GM21717 (cell line): ENCODE measurements at regions not wholly inside any gene's neighbourhood (a gene's known extent, or its start where the extent isn't known, plus 50 kb on each side); places are given as distances from the start of the nearest gene placed in this dataset.

Experiments used
- ATAC-seq: cut with Tn5 transposase; IDR thresholded peaks from one replicate; pipeline ENCODE4 v1.9.1; 2021; ENCODE audit warnings: mild to moderate bottlenecking, moderate library complexity; ENCODE audit not compliant: unreplicated experiment

- ATAC-seq: no peak
These were observed 861.5 kb upstream of the ZWINT start for GRCh38 chr10:57222603-57223002.

DNA sequence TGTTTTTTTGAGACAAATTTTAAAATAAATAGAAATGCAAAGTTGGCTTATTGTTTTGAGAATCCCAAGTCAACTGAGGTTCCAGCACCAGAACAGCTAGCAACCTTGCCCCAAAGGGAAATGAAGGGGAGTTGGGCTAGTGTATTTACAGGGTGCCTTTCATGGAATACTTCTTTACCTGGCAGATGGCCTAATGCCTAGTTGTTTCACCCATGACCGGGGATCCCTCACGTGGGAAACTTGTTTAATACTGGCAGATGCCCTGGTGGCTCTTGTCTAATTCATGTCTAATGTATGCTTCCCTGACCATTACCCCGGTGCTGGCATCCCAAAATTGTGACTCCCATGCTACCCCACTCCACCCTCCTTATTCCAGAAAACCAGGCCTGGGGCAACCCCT, 861.1 kb upstream of the ZWINT start:
- ATAC-seq: no peak

- ATAC-seq: no peak
These were observed 860.6 kb upstream of the ZWINT start for GRCh38 chr10:57221674-57222073.

- no peak for ATAC-seq
These were observed 857.3 kb upstream of the ZWINT start for GRCh38 chr10:57218382-57218781.

DNA sequence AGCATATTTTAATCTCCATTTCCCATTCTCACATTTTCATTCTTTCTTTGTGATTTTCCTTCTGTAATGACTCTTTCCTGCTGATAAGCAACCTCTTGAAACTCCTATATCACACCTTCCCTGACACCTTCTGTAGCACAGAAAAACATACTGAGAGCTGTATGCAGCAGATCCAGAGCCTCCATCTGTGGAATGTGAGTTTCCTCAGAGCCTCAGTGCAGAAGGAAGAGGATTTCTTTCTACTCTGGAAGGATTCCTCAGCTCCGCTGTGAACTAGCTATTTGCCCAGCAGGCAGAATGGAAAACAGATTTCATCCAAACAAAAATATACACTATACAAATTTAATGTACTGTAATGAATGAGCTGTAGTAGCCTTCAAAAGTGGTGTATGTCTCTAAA, 841.3 kb upstream of the ZWINT start:
- no peak for ATAC-seq

DNA sequence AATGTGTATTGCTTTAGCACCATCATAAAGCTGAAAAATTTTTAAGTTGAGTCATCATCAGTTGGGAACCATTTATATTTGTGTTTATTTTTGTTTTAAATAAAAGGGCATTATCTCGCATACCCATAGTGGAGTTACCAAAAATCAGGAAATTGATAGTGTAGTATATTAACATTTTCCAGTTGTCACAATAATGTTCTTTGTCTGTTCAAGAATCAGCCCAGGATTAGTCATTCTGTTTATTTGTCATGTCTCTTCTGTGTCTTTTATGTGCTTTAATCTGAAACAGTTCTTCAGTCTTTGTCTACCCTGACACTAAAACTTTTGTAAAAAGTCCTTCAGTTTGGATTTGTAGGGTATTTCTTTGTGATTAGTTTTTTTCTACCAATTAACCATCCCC, 827.8 kb upstream of the ZWINT start:
- ATAC-seq: no peak

- no peak for ATAC-seq
These were observed 825.1 kb upstream of the ZWINT start for GRCh38 chr10:57186201-57186600.

DNA sequence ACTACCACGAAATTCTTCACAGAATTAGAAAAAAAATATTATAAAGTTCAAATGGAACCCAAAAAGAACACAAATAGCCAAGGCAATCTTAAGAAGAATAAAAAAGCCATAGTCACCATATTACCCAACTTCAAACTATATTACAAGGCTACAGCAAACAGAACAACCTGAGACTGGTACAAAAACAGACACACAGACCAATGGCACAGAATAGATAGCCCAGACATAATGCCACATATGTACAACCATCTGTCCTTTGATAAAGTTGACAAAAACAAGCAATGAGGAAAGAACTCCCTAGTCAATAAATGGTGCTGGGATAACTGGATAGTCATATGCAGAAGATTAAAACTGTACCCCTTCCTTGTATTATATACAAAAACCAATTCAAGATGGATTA, 808.5 kb upstream of the ZWINT start:
- no peak for ATAC-seq

- no peak for ATAC-seq
These were observed 807.7 kb upstream of the ZWINT start for GRCh38 chr10:57168611-57169240.

- ATAC-seq: no peak
These were observed 804.6 kb upstream of the ZWINT start for GRCh38 chr10:57165671-57166070.

DNA sequence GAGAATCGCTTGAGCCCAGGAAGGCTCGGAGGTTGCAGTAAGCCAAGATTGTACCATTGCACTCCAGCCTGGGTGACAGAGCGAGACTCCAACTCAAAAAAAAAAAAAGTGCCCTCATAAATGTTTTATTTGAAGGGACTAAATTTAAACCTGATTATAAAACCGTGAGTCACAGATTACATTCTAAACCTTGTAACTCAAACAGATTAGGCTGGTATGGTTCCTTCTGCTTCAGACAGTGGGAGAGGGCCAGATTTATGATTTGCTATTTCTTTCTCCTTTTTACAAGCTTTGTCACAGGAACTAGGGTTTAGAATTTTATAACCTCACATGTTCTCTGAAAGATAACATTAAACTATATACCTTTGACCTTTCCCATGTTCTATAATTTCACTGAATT, 801.2 kb upstream of the ZWINT start:
- no peak for ATAC-seq

- no peak for ATAC-seq
These were observed 800.1 kb upstream of the ZWINT start for GRCh38 chr10:57161157-57161556.

DNA sequence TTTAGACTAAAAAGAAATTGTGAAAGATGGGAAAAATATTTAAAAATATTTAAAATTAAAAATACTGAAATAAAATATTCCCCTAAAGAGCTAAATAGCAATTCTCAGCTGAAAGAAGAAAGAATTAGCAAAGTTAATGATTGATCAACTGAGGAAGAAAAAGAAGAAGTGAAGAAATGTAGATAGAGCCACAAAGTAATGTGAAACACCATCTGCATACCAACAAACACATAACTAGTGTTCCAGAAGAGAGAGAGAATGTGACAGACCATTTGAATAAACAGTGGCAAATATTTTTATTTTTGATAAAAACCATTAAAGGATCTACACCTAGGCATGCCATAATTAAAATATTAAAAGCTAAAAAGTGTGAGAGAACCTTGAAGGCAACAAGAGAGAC, 784.5 kb upstream of the ZWINT start:
- ATAC-seq: peak; percentile 78

GRCh38 chr10:57142925-57143576, 782.0 kb upstream of the ZWINT start:
- ATAC-seq: peak; percentile 56

DNA sequence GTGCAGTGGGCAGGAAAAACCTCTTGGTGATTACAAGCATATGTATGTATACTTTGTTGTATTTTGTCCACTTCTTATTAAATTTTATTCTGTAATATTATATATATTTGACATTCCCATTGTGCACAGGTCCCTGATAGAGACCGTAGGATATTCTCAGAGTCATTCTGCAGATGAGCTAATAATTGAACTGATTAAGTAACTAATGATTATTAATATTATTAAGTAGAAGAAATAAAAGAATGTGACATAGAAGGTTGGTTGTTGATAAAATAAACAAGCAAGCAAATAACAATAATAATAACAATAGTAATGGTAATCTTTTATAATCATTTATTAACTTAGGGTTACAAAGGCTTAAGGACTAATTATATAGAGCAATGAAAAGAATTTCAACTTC, 780.6 kb upstream of the ZWINT start:
- ATAC-seq: no peak

DNA sequence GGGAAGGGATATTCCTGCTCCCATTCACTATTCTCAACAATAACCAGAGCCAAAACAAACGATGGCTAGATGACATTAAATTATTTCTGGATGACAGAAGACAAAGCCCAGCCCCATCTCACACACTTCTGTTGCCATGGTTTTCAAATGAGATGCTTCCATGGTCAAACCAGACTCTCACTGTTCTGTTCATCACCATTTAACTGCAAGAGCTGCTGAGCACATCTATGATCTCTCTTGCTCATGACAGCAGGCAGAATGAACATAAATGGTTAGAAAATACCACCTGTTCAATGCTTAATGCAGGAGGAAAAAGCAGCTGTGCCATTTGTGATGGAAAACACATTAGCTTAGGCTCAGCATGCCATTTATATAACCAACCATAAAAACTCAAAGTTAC, 758.6 kb upstream of the ZWINT start:
- no peak for ATAC-seq

DNA sequence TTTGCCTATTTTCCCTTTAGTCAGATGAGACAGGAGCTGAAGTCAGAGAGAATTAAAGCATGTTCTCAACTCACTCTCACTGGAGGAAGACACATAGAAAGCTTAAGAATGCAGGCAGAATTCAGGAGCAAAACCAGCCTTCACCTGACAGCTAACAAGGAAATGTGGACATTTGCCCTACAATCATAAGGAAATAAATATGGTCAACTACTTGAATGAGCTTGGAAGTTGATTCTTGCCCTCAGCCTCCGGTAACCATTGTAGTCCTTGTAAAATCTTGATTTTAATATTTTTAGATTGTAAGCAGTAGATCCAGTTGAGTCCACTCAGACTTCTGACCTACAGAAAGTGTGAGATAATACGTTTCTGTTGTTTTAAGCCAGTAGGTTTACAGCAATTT, 752.5 kb upstream of the ZWINT start:
- ATAC-seq: no peak

DNA sequence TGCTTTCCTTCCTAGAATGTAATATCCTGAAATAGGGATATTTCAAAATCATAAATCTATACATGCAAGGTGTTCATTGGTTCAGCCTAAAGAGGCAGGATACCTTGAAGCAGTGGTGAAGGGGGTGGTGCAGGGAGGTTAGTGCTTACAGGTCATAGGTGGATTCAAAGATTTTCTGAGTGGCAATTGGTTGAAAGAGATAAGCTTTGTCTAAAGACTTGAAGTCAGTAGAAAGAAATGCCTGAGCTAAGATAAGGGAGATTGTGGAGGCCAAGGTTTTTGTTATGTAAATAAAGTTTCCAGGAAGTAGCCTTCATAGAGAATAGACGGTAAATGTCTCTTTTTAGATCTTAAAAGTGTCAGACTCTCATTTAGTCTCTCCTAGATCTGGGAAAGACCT, 741.2 kb upstream of the ZWINT start:
- ATAC-seq: no peak

- ATAC-seq: peak; percentile 76
These were observed 737.1 kb upstream of the ZWINT start for GRCh38 chr10:57098146-57098545.

- ATAC-seq: no peak
These were observed 735.0 kb upstream of the ZWINT start for GRCh38 chr10:57096044-57096443.

GRCh38 chr10:57094965-57095364, 733.9 kb upstream of the ZWINT start:
- no peak for ATAC-seq

- ATAC-seq: no peak
These were observed 733.0 kb upstream of the ZWINT start for GRCh38 chr10:57094083-57094482.

DNA sequence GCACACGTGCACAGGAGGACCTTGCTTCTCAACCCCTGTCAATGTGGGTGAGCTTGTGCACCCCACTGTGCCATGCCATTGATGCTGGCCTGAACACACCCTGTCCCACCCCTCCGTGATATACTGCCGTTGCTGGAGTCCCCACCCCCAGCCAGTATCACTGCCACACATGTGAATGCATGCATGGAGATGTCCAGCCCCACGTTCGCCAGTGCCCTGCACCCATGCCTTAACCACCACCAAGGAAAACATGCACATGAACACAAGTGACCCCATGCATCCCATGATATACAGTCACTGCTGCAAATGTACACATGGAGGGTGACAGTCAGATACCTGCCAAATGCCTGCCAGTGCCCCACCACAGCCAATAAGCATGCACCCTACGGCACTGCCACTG, 692.5 kb upstream of the ZWINT start:
- ATAC-seq: no peak
